NB4 (cell line): ENCODE measurements at regions not wholly inside any gene's neighbourhood (a gene's known extent, or its start where the extent isn't known, plus 50 kb on each side); places are given as distances from the start of the nearest gene placed in this dataset.

Source experiments
- CTCF ChIP-seq: IDR thresholded peaks from one replicate; pipeline ENCODE4 v1.5.1; 2012; ENCODE audit warnings: low read depth, low read length
- MAX ChIP-seq: IDR thresholded peaks from 2 replicates; pipeline ENCODE4 v1.6.1; 2011; ENCODE audit warnings: low read depth, low read length
- MYC ChIP-seq: IDR thresholded peaks from 2 replicates; pipeline ENCODE4 v1.6.1; 2011; ENCODE audit warnings: low read depth, low read length
- POLR2A ChIP-seq: IDR thresholded peaks from 2 replicates; pipeline ENCODE4 v1.6.1; 2011; ENCODE audit warnings: mild to moderate bottlenecking; ENCODE audit not compliant: insufficient read length; ENCODE audit errors: extremely low read depth

- TF ChIP-seq MAX: no peak
- no peak for TF ChIP-seq CTCF
- TF ChIP-seq POLR2A: no peak
- TF ChIP-seq MYC: no peak
Observed at GRCh38 chr10:9140373-9140772, 1085.9 kb downstream of the GATA3 start.
